ENCODE measurements at regions not wholly inside any gene's neighbourhood (a gene's known extent, or its start where the extent isn't known, plus 50 kb on each side); places are given as distances from the start of the nearest gene placed in this dataset.

GRCh38 chr5:126028336-126028735 lies 394.9 kb upstream of the GRAMD2B start:
- no peak for TF ChIP-seq MAX (IDR thresholded peaks at IDR 0.05)
- no peak for TF ChIP-seq REST (IDR thresholded peaks at IDR 0.05; ENCODE audit: low read depth)
- TF ChIP-seq EGR1 (IDR thresholded peaks at IDR 0.05) = no peak
- TF ChIP-seq FOXM1 (IDR thresholded peaks at IDR 0.05; ENCODE audit: borderline replicate concordance, low read depth) = no peak

- TF ChIP-seq REST (IDR thresholded peaks at IDR 0.05; ENCODE audit: low read depth) = no peak
- TF ChIP-seq CREB1 (IDR thresholded peaks at IDR 0.05; ENCODE audit: low read depth) = no peak
- TF ChIP-seq EGR1 (IDR thresholded peaks at IDR 0.05) = no peak
- no peak for TF ChIP-seq USF1 (IDR thresholded peaks at IDR 0.05)
- TF ChIP-seq RAD21 (IDR thresholded peaks at IDR 0.05; ENCODE audit: low read depth) = no peak
- TF ChIP-seq NFIC (IDR thresholded peaks at IDR 0.05) = no peak
These were observed 392.5 kb upstream of the GRAMD2B start for GRCh38 chr5:126030698-126031097.

GRCh38 chr5:126031989-126032716 lies 391.1 kb upstream of the GRAMD2B start:
- TF ChIP-seq YY1 (IDR thresholded peaks at IDR 0.05; ENCODE audit: low read depth) (no peak), TEAD4 (IDR thresholded peaks at IDR 0.05) (no peak), NFIC (IDR thresholded peaks at IDR 0.05) (no peak), CEBPB (IDR thresholded peaks at IDR 0.05) (no peak), EP300 (IDR thresholded peaks at IDR 0.05; ENCODE audit: borderline replicate concordance) (no peak), TAF1 (IDR thresholded peaks at IDR 0.05; ENCODE audit: low read depth) (no peak), CREB1 (IDR thresholded peaks at IDR 0.05; ENCODE audit: low read depth) (no peak), USF1 (IDR thresholded peaks at IDR 0.05) (no peak), REST (IDR thresholded peaks at IDR 0.05; ENCODE audit: low read depth) (no peak), MAX (IDR thresholded peaks at IDR 0.05) (no peak)

GRCh38 chr5:126043688-126044087 lies 379.5 kb upstream of the GRAMD2B start:
- no peak for TF ChIP-seq NFIC (IDR thresholded peaks at IDR 0.05)
- TF ChIP-seq YY1 (IDR thresholded peaks at IDR 0.05; ENCODE audit: low read depth) = no peak
- no peak for TF ChIP-seq TEAD4 (IDR thresholded peaks at IDR 0.05)
- no peak for TF ChIP-seq REST (IDR thresholded peaks at IDR 0.05; ENCODE audit: low read depth)
- TF ChIP-seq EGR1 (IDR thresholded peaks at IDR 0.05) = no peak
- no peak for TF ChIP-seq MAX (IDR thresholded peaks at IDR 0.05)
- TF ChIP-seq TCF12 (IDR thresholded peaks at IDR 0.05; ENCODE audit: low read depth) = no peak
- TF ChIP-seq ZBTB7A (IDR thresholded peaks at IDR 0.05; ENCODE audit: low read depth) = no peak
- no peak for TF ChIP-seq FOXM1 (IDR thresholded peaks at IDR 0.05; ENCODE audit: borderline replicate concordance, low read depth)
